ACHN (cell line): ENCODE measurements at regions not wholly inside any gene's neighbourhood (a gene's known extent, or its start where the extent isn't known, plus 50 kb on each side); places are given as distances from the start of the nearest gene placed in this dataset.
"Not testable (repeated sequence)": the region's sequence is repeated elsewhere in the genome, so short reads cannot be mapped to it uniquely, and the experiment has no call there.

Experiments
- DNase-seq: peaks from one replicate; pipeline ENCODE4 v3.0.0-alpha.2; 2015
- in situ Hi-C: cut with HindIII; loops from 2 replicates; pipeline ENCODE4 v1.10.0; 2017; ENCODE audit warnings: low sequenced_read_pairs, low pct_ligation_motif_present, low pct_unique_long_range_greater_than_20kb

- in situ Hi-C loops, result no loop called here
- DNase-seq, result no peak
Measured at GRCh38 chr2:122703676-122704075, 948.2 kb downstream of the TSN start.

- DNase-seq, result no peak
Measured at GRCh38 chr2:122704109-122704563, 948.7 kb downstream of the TSN start.

GRCh38 chr2:122705746-122706145, 950.3 kb downstream of the TSN start:
- no peak for DNase-seq
- in situ Hi-C loops, result no loop called here

More at GRCh38 chr2:122704109-122704563, 948.7 kb downstream of the TSN start:
- in situ Hi-C loops, result no loop called here

GRCh38 chr2:122706757-122707223, 951.3 kb downstream of the TSN start:
- in situ Hi-C loops, result no loop called here
- peak; percentile 69 for DNase-seq

- DNase-seq, result peak; percentile 61
- in situ Hi-C loops, result no loop called here
Measured at GRCh38 chr2:122707224-122707824, 951.9 kb downstream of the TSN start.

- DNase-seq, result no peak
- in situ Hi-C loops, result no loop called here
Measured at GRCh38 chr2:122710049-122710448, 954.6 kb downstream of the TSN start.

GRCh38 chr2:122713800-122714199, 958.3 kb downstream of the TSN start:
- no peak for DNase-seq
- in situ Hi-C loops, result no loop called here

GRCh38 chr2:122720822-122721221, 965.4 kb downstream of the TSN start:
- in situ Hi-C loops, DNase-seq: not testable (repeated sequence)

- no peak for DNase-seq
- in situ Hi-C loops, result no loop called here
Measured at GRCh38 chr2:122734766-122735424, 979.4 kb downstream of the TSN start.

- in situ Hi-C loops, result no loop called here
- no peak for DNase-seq
Measured at GRCh38 chr2:122736279-122736678, 980.8 kb downstream of the TSN start.

- in situ Hi-C loops, result no loop called here
- no peak for DNase-seq
Measured at GRCh38 chr2:122737429-122738077, 982.1 kb downstream of the TSN start.

GRCh38 chr2:122739732-122740593, 984.5 kb downstream of the TSN start:
- no peak for DNase-seq
- in situ Hi-C loops, result no loop called here

- in situ Hi-C loops, result no loop called here
Measured at GRCh38 chr2:122740594-122740948, 985.1 kb downstream of the TSN start.

GRCh38 chr2:122741403-122741802, 986.0 kb downstream of the TSN start:
- in situ Hi-C loops, result no loop called here
- no peak for DNase-seq

More at GRCh38 chr2:122740594-122740948, 985.1 kb downstream of the TSN start:
- no peak for DNase-seq

- no peak for DNase-seq
- in situ Hi-C loops, result no loop called here
Measured at GRCh38 chr2:122743021-122743675, 987.7 kb downstream of the TSN start.

GRCh38 chr2:122745603-122746002, 990.2 kb downstream of the TSN start:
- no peak for DNase-seq
- in situ Hi-C loops, result no loop called here

GRCh38 chr2:122747670-122748069, 992.2 kb downstream of the TSN start:
- no peak for DNase-seq
- in situ Hi-C loops, result no loop called here

GRCh38 chr2:122748552-122749011, 993.1 kb downstream of the TSN start:
- DNase-seq, result peak; percentile 24
- in situ Hi-C loops, result no loop called here
